NOMO-1 treated with dmso at 0.1 percent for 144 hours (cell line): ENCODE measurements at regions not wholly inside any gene's neighbourhood (a gene's known extent, or its start where the extent isn't known, plus 50 kb on each side); places are given as distances from the start of the nearest gene placed in this dataset.

Experiments used
- DNase-seq: peaks from one replicate; lab custom pipeline; 2025; ENCODE audit not compliant: unreplicated experiment; lab: John Stamatoyannopoulos, UW

- DNase-seq: no peak
Measured at GRCh38 chr17:6938637-6939036, 57.2 kb upstream of the ALOX12 start.

- DNase-seq: peak; percentile 36
Measured at GRCh38 chr17:6940186-6940649, 55.6 kb upstream of the ALOX12 start.

- no peak for DNase-seq
Measured at GRCh38 chr17:6941989-6942388, 53.9 kb upstream of the ALOX12 start.

- no peak for DNase-seq
Measured at GRCh38 chr17:6943406-6943805, 52.4 kb upstream of the ALOX12 start.
